ENCODE measurements at regions not wholly inside any gene's neighbourhood (a gene's known extent, or its start where the extent isn't known, plus 50 kb on each side); places are given as distances from the start of the nearest gene placed in this dataset.

GRCh38 chr4:63308697-63309096 lies 1100.6 kb downstream of the TECRL start:
- Histone ChIP-seq H4K20me1 (ENCODE audit: control insufficient read depth, insufficient read depth, insufficient read length) (no peaks in the 10 kb centered on the region), H2BK5ac (ENCODE audit: insufficient read length, low read length) (no peak overlapping the region), H4K5ac (ENCODE audit: insufficient read length, low read depth, low read length) (no peak overlapping the region), H2AK5ac (ENCODE audit: insufficient read length, low read length) (no peak overlapping the region), H3K56ac (ENCODE audit: insufficient read length, low read depth, low read length) (no peak overlapping the region), H3K4ac (ENCODE audit: low read depth, low read length) (no peak overlapping the region), H4K8ac (replicated peaks; ENCODE audit: insufficient read length, low read depth, low read length) (no peak overlapping the region), H3K27ac (ENCODE audit: insufficient read length, low read depth, low read length) (no peak overlapping the region), H3K79me2 (ENCODE audit: insufficient read depth, low read length) (no peaks in the 10 kb centered on the region), H3K79me1 (ENCODE audit: insufficient read depth, low read depth, low read length, poor library complexity, severe bottlenecking) (no peaks in the 10 kb centered on the region), H3K18ac (ENCODE audit: insufficient read length, low read depth, low read length) (no peak overlapping the region), H3K4me1 (ENCODE audit: insufficient read depth, low read length) (no peaks in the 10 kb centered on the region), H2AFZ (ENCODE audit: low read length) (no peak overlapping the region), H2BK120ac (ENCODE audit: low read depth, low read length, poor library complexity, severe bottlenecking) (no peak overlapping the region), H3K9me3 (ENCODE audit: control insufficient read depth, low read depth, low read length) (no peaks in the 10 kb centered on the region), H4K91ac (ENCODE audit: insufficient read length, low read depth, low read length) (no peak overlapping the region), H3T11ph (ENCODE audit: low read length) (no peak overlapping the region), H3K23ac (ENCODE audit: insufficient read length, low read depth, low read length) (no peak overlapping the region), H3K4me2 (ENCODE audit: insufficient read depth, insufficient read length, low read length) (no peak overlapping the region), H2BK20ac (ENCODE audit: low read depth, low read length, poor library complexity, severe bottlenecking) (no peak overlapping the region), H3K9ac (ENCODE audit: extremely low read depth, insufficient read length, low read length) (no peak overlapping the region), H2BK12ac (ENCODE audit: insufficient read length, low read depth, low read length) (no peak overlapping the region), H3K14ac (ENCODE audit: insufficient read depth, low read length) (no peak overlapping the region), H3K27me3 (ENCODE audit: insufficient read depth, low read length) (no peaks in the 10 kb centered on the region), H2BK15ac (ENCODE audit: low read depth, low read length) (no peak overlapping the region), H3K23me2 (ENCODE audit: insufficient read length, low read depth, low read length, poor library complexity, severe bottlenecking) (no peaks in the 10 kb centered on the region)
- no peak for TF ChIP-seq CTCF (conservative IDR thresholded peaks at IDR 0.05)
- Mint-ChIP-seq H3K27me3 (ENCODE audit: low read depth) (no peaks in the 10 kb centered on the region), H3K4me3 (no peak overlapping the region), H3K4me1 (no peaks in the 10 kb centered on the region), H3K27ac (no peak overlapping the region), H3K36me3 (ENCODE audit: insufficient read depth in 1 of 3, low read depth in 3 of 3) (no peaks in the 10 kb centered on the region), H3K9me3 (no peaks in the 10 kb centered on the region; a peak in 1 of 5 replicates)
- DNase-seq, result no peak

Measured in H9 (cell line).